ENCODE measurements at regions not wholly inside any gene's neighbourhood (a gene's known extent, or its start where the extent isn't known, plus 50 kb on each side); places are given as distances from the start of the nearest gene placed in this dataset.

DNA sequence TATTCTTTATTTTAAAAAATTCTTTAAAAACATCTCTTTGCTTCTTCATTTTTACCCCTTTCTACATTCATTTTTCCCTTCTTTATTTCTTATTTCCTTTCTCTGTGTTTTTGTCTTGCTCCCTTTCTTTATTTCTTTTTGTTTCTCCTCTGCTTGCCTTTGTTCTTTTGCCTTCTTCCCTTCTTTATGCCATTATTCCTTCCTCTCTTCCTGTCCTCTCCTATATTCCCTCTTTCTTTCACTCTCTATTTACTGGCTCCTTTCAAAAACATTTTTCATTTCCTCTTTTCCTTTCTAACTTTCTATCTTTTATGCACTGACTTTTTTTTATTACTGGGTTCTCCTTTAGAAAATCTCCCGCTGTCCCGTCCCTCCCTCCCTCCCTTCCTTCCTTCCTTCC lies 102.2 kb downstream of the RBMX2 start:
- Histone ChIP-seq H3K23me2 (ENCODE audit: low read depth, low read length) (no peaks in the 10 kb centered on the region), H2BK15ac (ENCODE audit: low read length) (no peak overlapping the region), H2BK5ac (ENCODE audit: low read depth, low read length) (no peak overlapping the region), H4K5ac (ENCODE audit: insufficient read length, low read depth, low read length) (no peak overlapping the region), H4K8ac (ENCODE audit: extremely low read depth, insufficient read depth, low read length) (no peak overlapping the region), H2AK5ac (ENCODE audit: low read depth, low read length) (no peak overlapping the region), H3K9ac (replicated peaks in 1 of 4; ENCODE audit: extremely low read depth in 1 of 4, low read depth in 3 of 4, low read length in 3 of 4) (no peak overlapping the region), H3K9me3 (ENCODE audit: insufficient read depth in 2 of 2, low read depth in 1 of 2, low read length in 1 of 2) (no peaks in the 10 kb centered on the region), H2AFZ (ENCODE audit: low read length) (no peak overlapping the region), H3K4me3 (ENCODE audit: extremely low read depth in 1 of 4, insufficient read depth in 2 of 4, low read depth in 3 of 4, low read length in 4 of 4) (no peak overlapping the region), H3K79me2 (ENCODE audit: control insufficient read depth in 1 of 2, insufficient read depth in 2 of 2, low read length in 2 of 2) (no peaks in the 10 kb centered on the region), H3K4ac (replicated peaks; ENCODE audit: insufficient read length, low read depth, low read length) (no peak overlapping the region), H3K4me1 (replicated peaks in 1 of 4; ENCODE audit: control insufficient read depth in 3 of 4, insufficient read depth in 4 of 4, low read length in 3 of 4) (no peaks in the 10 kb centered on the region), H3K36me3 (ENCODE audit: control insufficient read depth in 2 of 4, insufficient read depth in 4 of 4, low read length in 3 of 4) (no peaks in the 10 kb centered on the region), H4K20me1 (replicated peaks in 1 of 2; ENCODE audit: control insufficient read depth in 1 of 2, insufficient read depth in 2 of 2, low read length in 2 of 2) (no peaks in the 10 kb centered on the region), H2BK12ac (ENCODE audit: low read depth, low read length) (no peak overlapping the region), H3K4me2 (ENCODE audit: insufficient read depth in 1 of 2, low read depth in 2 of 2, low read length in 2 of 2) (no peak overlapping the region), H2BK120ac (replicated peaks; ENCODE audit: low read depth, low read length) (no peak overlapping the region), H3K56ac (replicated peaks; ENCODE audit: insufficient read length, low read depth, low read length) (no peak overlapping the region), H3K27ac (ENCODE audit: low read depth, low read length) (no peak overlapping the region), H4K91ac (replicated peaks; ENCODE audit: insufficient read length, low read length) (no peak overlapping the region), H2BK20ac (ENCODE audit: low read length) (no peak overlapping the region), H3K27me3 (replicated peaks in 1 of 4; ENCODE audit: control insufficient read depth in 3 of 4, extremely low read depth in 1 of 4, insufficient read depth in 3 of 4, low read length in 3 of 4) (no peaks in the 10 kb centered on the region), H3K14ac (ENCODE audit: insufficient read length) (no peak overlapping the region), H3K18ac (ENCODE audit: extremely low read depth, low read length) (no peak overlapping the region), H3K23ac (ENCODE audit: insufficient read length) (no peak overlapping the region), H3K79me1 (ENCODE audit: low read depth, low read length) (no peaks in the 10 kb centered on the region)
- FAIRE-seq (no peak), DNase-seq (ENCODE audit: low read depth in 1 of 2, low spot score in 2 of 2) (no peak)
- CTCF ChIA-PET (ENCODE audit: partially characterized antibody), result no interaction called here
- WGBS, 2 experiments (ENCODE audit: extremely low coverage in 1 of 2, insufficient coverage in 1 of 2, insufficient read length in 1 of 2, insufficient replicate concordance in 2 of 2, low coverage in 1 of 2, low lambda C conversion rate in 2 of 2, missing lambda C conversion rate in 1 of 2), result no CpG with 5 or more reads among the region's 2 CpGs
- POLR2A ChIA-PET (ENCODE audit: partially characterized antibody), result no interaction called here
- TF ChIP-seq SP2 (IDR thresholded peaks at IDR 0.05; ENCODE audit: low read length), result no peak
- no peak for TF ChIP-seq TAF7 (optimal IDR thresholded peaks at IDR 0.05; ENCODE audit: borderline replicate concordance, low read depth, low read length)
- no peak for TF ChIP-seq CTBP2 (IDR thresholded peaks at IDR 0.05; ENCODE audit: borderline replicate concordance, insufficient read depth, insufficient read length, low read length)
- TF ChIP-seq POLR2AphosphoS5 (IDR thresholded peaks at IDR 0.05; ENCODE audit: low read depth, low read length), result no peak
- TF ChIP-seq RXRA (IDR thresholded peaks at IDR 0.05; ENCODE audit: insufficient read depth, low read depth, low read length), result no peak
- no peak for TF ChIP-seq CHD1 (IDR thresholded peaks at IDR 0.05; ENCODE audit: low read depth, low read length)
- TF ChIP-seq PHF8 (conservative IDR thresholded peaks at IDR 0.05; ENCODE audit: low read depth, low read length), result no peak
- no peak for TF ChIP-seq BRCA1 (IDR thresholded peaks at IDR 0.05; ENCODE audit: low read depth, low read length)
